ENCODE measurements at regions not wholly inside any gene's neighbourhood (a gene's known extent, or its start where the extent isn't known, plus 50 kb on each side); places are given as distances from the start of the nearest gene placed in this dataset.

DNA sequence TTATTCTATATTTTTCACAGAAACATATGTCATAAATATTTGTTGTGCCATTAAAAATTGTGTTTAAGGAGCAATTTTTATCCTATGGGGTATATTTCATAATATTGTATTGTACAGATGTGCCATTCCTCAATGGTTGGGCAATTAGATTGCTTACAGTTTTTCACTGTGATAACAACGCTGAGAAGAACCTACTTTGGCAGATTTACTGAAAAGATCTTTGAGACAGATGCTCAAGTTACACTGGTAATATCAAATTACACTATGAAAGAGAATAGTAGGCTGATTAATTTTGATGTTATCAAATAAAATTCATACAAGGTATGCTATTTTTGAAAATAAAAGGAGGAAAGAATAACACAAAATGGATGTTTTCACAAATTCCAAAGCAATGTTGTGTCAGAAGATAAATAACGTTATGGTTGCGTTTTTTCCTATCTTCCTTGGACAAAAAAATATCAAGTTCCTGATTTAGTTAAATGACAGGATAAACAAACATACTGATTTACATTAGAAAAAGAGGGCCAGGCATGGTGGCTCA is 335.1 kb upstream of the ZNF521 start:
- TF ChIP-seq, protein P1, sequence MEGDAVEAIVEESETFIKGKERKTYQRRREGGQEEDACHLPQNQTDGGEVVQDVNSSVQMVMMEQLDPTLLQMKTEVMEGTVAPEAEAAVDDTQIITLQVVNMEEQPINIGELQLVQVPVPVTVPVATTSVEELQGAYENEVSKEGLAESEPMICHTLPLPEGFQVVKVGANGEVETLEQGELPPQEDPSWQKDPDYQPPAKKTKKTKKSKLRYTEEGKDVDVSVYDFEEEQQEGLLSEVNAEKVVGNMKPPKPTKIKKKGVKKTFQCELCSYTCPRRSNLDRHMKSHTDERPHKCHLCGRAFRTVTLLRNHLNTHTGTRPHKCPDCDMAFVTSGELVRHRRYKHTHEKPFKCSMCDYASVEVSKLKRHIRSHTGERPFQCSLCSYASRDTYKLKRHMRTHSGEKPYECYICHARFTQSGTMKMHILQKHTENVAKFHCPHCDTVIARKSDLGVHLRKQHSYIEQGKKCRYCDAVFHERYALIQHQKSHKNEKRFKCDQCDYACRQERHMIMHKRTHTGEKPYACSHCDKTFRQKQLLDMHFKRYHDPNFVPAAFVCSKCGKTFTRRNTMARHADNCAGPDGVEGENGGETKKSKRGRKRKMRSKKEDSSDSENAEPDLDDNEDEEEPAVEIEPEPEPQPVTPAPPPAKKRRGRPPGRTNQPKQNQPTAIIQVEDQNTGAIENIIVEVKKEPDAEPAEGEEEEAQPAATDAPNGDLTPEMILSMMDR (IDR thresholded peaks at IDR 0.05; ENCODE audit: low read depth, low read length) = no peak
- TF ChIP-seq EZH2phosphoT487 (IDR thresholded peaks at IDR 0.05; ENCODE audit: low read depth) = no peak

Data from OCI-LY3 (cell line).